HG03103 (cell line): ENCODE measurements at regions not wholly inside any gene's neighbourhood (a gene's known extent, or its start where the extent isn't known, plus 50 kb on each side); places are given as distances from the start of the nearest gene placed in this dataset.
"Not testable (repeated sequence)": the region's sequence is repeated elsewhere in the genome, so short reads cannot be mapped to it uniquely, and the experiment has no call there.

Source experiments
- ATAC-seq: cut with Tn5 transposase; IDR thresholded peaks from one replicate; pipeline ENCODE4 v1.9.1; 2021; ENCODE audit warnings: low read depth; ENCODE audit not compliant: unreplicated experiment

- ATAC-seq, result no peak
Observed at GRCh38 chr7:32228601-32229000, 158.4 kb upstream of the PDE1C start.

GRCh38 chr7:32227746-32228145 lies 157.5 kb upstream of the PDE1C start:
- ATAC-seq, result no peak

- no peak for ATAC-seq
Observed at GRCh38 chr7:32224276-32224675, 154.1 kb upstream of the PDE1C start.

GRCh38 chr7:32223721-32224120 lies 153.5 kb upstream of the PDE1C start:
- no peak for ATAC-seq

GRCh38 chr7:32223071-32223650 lies 153.0 kb upstream of the PDE1C start:
- no peak for ATAC-seq

GRCh38 chr7:32222251-32222900 lies 152.2 kb upstream of the PDE1C start:
- no peak for ATAC-seq

GRCh38 chr7:32221736-32222135 lies 151.5 kb upstream of the PDE1C start:
- ATAC-seq, result no peak

GRCh38 chr7:32221056-32221455 lies 150.8 kb upstream of the PDE1C start:
- ATAC-seq, result no peak

GRCh38 chr7:32219831-32220230 lies 149.6 kb upstream of the PDE1C start:
- ATAC-seq, result not testable (repeated sequence)

- no peak for ATAC-seq
Observed at GRCh38 chr7:32219416-32219815, 149.2 kb upstream of the PDE1C start.

GRCh38 chr7:32218741-32219288 lies 148.6 kb upstream of the PDE1C start:
- no peak for ATAC-seq

GRCh38 chr7:32218154-32218467 lies 147.9 kb upstream of the PDE1C start:
- ATAC-seq, result no peak

GRCh38 chr7:32217341-32218153 lies 147.3 kb upstream of the PDE1C start:
- ATAC-seq, result no peak

GRCh38 chr7:32216759-32217158 lies 146.6 kb upstream of the PDE1C start:
- no peak for ATAC-seq

GRCh38 chr7:32215697-32216096 lies 145.5 kb upstream of the PDE1C start:
- no peak for ATAC-seq

- no peak for ATAC-seq
Observed at GRCh38 chr7:32214913-32215312, 144.7 kb upstream of the PDE1C start.

GRCh38 chr7:32212321-32212720 lies 142.1 kb upstream of the PDE1C start:
- ATAC-seq, result no peak

- no peak for ATAC-seq
Observed at GRCh38 chr7:32206987-32207386, 136.8 kb upstream of the PDE1C start.

- ATAC-seq, result no peak
Observed at GRCh38 chr7:32206488-32206887, 136.3 kb upstream of the PDE1C start.

GRCh38 chr7:32205298-32205824 lies 135.2 kb upstream of the PDE1C start:
- ATAC-seq, result not testable (repeated sequence)

- no peak for ATAC-seq
Observed at GRCh38 chr7:32204361-32205018, 134.3 kb upstream of the PDE1C start.
